Neutrophil (primary cell): ENCODE measurements at regions not wholly inside any gene's neighbourhood (a gene's known extent, or its start where the extent isn't known, plus 50 kb on each side); places are given as distances from the start of the nearest gene placed in this dataset.

ENCODE experiments used
- H3K27ac ChIP-seq: fragments of 200-600 bp; sonication (generic); 2 replicates; pipeline ENCODE4 v1.5.1; 2016; ENCODE audit warnings: mild to moderate bottlenecking, moderate library complexity
- H3K27me3 ChIP-seq: fragments of 200-600 bp; sonication (generic); 2 replicates; pipeline ENCODE4 v1.6.0; 2016; ENCODE audit warnings: mild to moderate bottlenecking
- H3K36me3 ChIP-seq: fragments of 200-600 bp; sonication (generic); 2 replicates; pipeline ENCODE4 v1.5.1; 2017
- H3K4me1 ChIP-seq, 2 experiments: fragments of 200-600 bp in 1 of 2; sonication (generic) in 1 of 2; 1 replicate in 1 of 2; 2 replicates in 1 of 2; pipeline versions ENCODE4 v1.5.1 to v1.6.1; 2013 to 2016; ENCODE audit warnings: low read depth in 1 of 2, low read length in 1 of 2, mild to moderate bottlenecking in 1 of 2, moderate library complexity in 1 of 2; ENCODE audit not compliant: control insufficient read depth in 1 of 2, insufficient read depth in 1 of 2
- H3K4me3 ChIP-seq, 2 experiments: fragments of 200-600 bp in 1 of 2; sonication (generic) in 1 of 2; 1 replicate in 1 of 2; 2 replicates in 1 of 2; pipeline ENCODE4 v1.5.1; 2013 to 2016; ENCODE audit warnings: low read depth in 1 of 2, low read length in 1 of 2, mild to moderate bottlenecking in 1 of 2, moderate library complexity in 1 of 2
- H3K9me3 ChIP-seq: fragments of 200-600 bp; sonication (generic); 2 replicates; pipeline ENCODE4 v1.5.1; 2016
- TF ChIP-seq, protein P1 (sequence below): fragments of 200-600 bp; sonication (generic); IDR thresholded peaks from 2 replicates; pipeline ENCODE4 v1.5.1; 2016; ENCODE audit warnings: antibody characterized with exemption

DNA sequence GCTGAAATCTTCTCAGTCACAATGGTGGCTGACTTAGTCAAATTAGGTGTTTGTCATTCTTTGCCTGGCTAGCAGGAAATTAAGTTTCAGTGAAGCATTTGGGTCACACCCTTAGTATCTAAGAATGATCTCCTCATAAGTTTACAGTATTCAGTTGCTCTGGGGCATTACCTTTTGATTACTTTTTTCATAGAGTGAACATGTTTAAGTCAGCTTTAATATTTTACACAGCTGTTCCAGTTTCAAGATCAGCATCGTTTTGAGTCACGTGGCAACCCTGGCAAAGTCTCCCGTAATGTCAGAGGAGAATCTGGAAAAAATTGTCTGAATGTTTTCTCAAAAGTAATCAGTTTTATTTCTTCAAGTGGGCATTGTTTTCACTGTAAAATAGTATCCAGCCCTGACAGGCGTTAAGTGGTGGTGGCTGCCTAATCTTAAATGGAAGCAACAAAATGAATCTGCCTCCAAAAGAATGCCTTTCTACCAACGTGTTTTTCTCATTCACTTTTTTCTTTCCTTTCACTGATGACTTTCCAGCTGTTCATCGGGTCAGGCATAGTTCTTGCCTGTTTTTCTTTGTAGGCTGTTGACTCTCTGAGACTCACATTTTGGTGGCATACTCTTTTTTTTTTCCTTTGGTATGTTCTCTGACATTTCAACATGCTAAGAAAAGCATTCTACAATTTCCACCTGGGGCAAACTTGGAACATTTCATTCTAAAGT is 319.6 kb upstream of the TCF4 start:
- no peaks in the 10 kb centered on the region for H3K9me3 ChIP-seq
- H3K4me3 ChIP-seq, result no peak overlapping the region
- TF ChIP-seq, protein P1, sequence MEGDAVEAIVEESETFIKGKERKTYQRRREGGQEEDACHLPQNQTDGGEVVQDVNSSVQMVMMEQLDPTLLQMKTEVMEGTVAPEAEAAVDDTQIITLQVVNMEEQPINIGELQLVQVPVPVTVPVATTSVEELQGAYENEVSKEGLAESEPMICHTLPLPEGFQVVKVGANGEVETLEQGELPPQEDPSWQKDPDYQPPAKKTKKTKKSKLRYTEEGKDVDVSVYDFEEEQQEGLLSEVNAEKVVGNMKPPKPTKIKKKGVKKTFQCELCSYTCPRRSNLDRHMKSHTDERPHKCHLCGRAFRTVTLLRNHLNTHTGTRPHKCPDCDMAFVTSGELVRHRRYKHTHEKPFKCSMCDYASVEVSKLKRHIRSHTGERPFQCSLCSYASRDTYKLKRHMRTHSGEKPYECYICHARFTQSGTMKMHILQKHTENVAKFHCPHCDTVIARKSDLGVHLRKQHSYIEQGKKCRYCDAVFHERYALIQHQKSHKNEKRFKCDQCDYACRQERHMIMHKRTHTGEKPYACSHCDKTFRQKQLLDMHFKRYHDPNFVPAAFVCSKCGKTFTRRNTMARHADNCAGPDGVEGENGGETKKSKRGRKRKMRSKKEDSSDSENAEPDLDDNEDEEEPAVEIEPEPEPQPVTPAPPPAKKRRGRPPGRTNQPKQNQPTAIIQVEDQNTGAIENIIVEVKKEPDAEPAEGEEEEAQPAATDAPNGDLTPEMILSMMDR, result no peak
- no peaks in the 10 kb centered on the region for H3K4me1 ChIP-seq
- no peaks in the 10 kb centered on the region for H3K27me3 ChIP-seq
- no peaks in the 10 kb centered on the region for H3K36me3 ChIP-seq
- H3K27ac ChIP-seq, result no peak overlapping the region

DNA sequence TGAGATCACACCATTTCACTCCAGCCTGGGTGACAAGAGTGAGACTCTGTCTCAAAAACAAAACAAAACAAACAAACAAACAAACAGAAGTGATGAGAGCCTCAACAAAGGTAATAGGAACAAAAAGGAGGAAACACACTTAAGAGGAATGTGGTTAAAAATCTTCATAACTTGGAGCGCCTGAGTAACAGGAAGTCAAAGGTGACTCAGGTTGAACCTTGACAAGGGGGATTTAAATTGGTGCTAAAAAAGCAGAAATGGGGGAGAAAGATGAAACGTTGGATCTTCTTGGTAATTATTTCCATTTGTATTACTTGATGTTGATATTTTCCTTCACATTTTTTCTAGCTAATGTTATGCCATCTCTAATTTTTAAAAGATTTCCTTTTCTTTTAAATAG is 318.5 kb upstream of the TCF4 start:
- Histone ChIP-seq H3K27ac (no peak overlapping the region), H3K36me3 (no peaks in the 10 kb centered on the region), H3K9me3 (no peaks in the 10 kb centered on the region), H3K27me3 (no peaks in the 10 kb centered on the region), H3K4me1 (no peaks in the 10 kb centered on the region), H3K4me3 (no peak overlapping the region)
- TF ChIP-seq, protein P1, result no peak

DNA sequence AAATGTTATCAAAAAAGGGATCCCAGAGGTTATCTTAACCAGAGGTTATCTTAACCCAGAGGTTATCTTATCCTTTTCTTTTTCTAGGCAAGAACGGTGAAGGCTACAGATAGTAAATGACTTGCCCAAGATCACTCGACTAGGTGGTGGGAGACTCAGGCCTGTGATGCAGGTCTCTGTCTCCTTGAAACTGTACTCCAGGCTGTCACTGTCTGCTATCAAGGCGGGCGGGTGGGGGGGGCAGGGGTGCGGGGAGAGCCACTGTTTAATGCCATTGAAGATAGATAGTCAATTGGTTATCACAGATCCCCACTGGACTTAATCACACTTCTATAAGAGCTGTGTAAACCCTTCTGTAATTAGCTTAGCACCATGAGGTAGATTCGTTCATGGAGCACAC is 315.9 kb upstream of the TCF4 start:
- no peak overlapping the region for H3K27ac ChIP-seq
- H3K9me3 ChIP-seq, result no peaks in the 10 kb centered on the region
- TF ChIP-seq, protein P1, result no peak
- H3K27me3 ChIP-seq, result no peaks in the 10 kb centered on the region
- no peak overlapping the region for H3K4me3 ChIP-seq
- no peaks in the 10 kb centered on the region for H3K36me3 ChIP-seq
- no peaks in the 10 kb centered on the region for H3K4me1 ChIP-seq

DNA sequence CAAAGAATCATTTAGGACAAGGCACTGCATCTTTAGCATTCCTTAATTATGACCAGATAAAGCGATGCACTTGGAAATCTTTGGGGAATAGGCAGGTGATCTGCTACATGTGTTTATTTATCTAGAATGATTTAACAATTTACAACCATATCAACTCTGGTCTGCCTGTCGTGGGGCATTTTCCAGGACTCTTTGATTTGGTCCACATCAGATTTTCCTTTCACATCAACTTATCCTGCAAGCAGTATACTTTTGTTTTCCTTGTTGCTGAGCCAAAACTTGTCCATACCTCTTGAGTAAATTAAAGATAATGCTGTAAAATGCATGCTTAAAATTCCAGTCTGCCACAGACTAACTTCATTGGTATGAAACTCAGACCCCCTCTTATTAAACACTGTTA is 312.4 kb upstream of the TCF4 start:
- Histone ChIP-seq H3K4me3 (no peak overlapping the region), H3K4me1 (no peaks in the 10 kb centered on the region), H3K27me3 (no peaks in the 10 kb centered on the region), H3K36me3 (no peaks in the 10 kb centered on the region), H3K27ac (no peak overlapping the region), H3K9me3 (no peaks in the 10 kb centered on the region)
- TF ChIP-seq, protein P1, result no peak

DNA sequence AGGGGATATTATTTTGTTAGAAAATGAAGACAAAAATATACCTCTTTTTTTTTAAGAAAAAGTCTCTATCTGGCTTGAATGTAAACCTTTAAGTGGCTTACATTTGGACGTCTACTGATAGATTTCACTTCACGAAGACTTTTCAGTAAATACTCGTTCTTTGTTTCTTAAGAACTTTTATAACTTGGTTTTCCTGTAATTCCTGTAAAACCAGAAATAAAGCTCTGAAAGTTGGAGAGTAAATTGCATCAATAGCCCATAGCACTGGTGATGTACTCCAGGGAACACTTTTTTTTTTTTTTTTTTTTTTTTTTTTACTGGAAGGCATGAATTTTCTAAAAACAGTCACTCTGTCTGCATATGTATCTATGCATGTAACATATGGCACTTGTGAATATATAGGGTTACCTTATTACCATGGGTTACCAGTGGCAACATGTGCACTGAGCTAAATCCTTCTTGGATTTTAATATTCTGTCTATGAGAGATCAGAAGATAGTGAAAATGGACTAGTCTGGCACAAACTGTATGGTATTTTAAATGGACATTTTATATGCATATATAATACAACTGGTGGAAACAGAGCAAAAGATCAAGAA is 309.2 kb upstream of the TCF4 start:
- Histone ChIP-seq H3K4me1 (no peaks in the 10 kb centered on the region), H3K36me3 (no peaks in the 10 kb centered on the region), H3K27ac (no peak overlapping the region), H3K4me3 (no peak overlapping the region), H3K27me3 (no peaks in the 10 kb centered on the region), H3K9me3 (no peaks in the 10 kb centered on the region)
- TF ChIP-seq, protein P1, result no peak
